ENCODE measurements at regions not wholly inside any gene's neighbourhood (a gene's known extent, or its start where the extent isn't known, plus 50 kb on each side); places are given as distances from the start of the nearest gene placed in this dataset.

GRCh38 chr5:85841653-85842052, 776.1 kb upstream of the COX7C start:
- Histone ChIP-seq H4K91ac (ENCODE audit: insufficient read length, low read depth, low read length) (no peak overlapping the region), H2AK5ac (ENCODE audit: insufficient read length, low read length) (no peak overlapping the region), H3K4me1 (ENCODE audit: insufficient read depth, low read length) (no peaks in the 10 kb centered on the region), H3K79me1 (ENCODE audit: insufficient read depth, low read depth, low read length, poor library complexity, severe bottlenecking) (no peaks in the 10 kb centered on the region), H3K9ac (ENCODE audit: extremely low read depth, insufficient read length, low read length) (no peak overlapping the region), H4K20me1 (ENCODE audit: control insufficient read depth, insufficient read depth, insufficient read length) (no peaks in the 10 kb centered on the region), H3K14ac (ENCODE audit: insufficient read depth, low read length) (no peak overlapping the region), H3K23me2 (ENCODE audit: insufficient read length, low read depth, low read length, poor library complexity, severe bottlenecking) (no peaks in the 10 kb centered on the region), H2BK5ac (ENCODE audit: insufficient read length, low read length) (no peak overlapping the region), H3K18ac (ENCODE audit: insufficient read length, low read depth, low read length) (no peak overlapping the region), H3K4ac (ENCODE audit: low read depth, low read length) (no peak overlapping the region), H3K79me2 (ENCODE audit: insufficient read depth, low read length) (no peaks in the 10 kb centered on the region), H3K23ac (ENCODE audit: insufficient read length, low read depth, low read length) (no peak overlapping the region), H3K56ac (ENCODE audit: insufficient read length, low read depth, low read length) (no peak overlapping the region), H3T11ph (ENCODE audit: low read length) (no peak overlapping the region), H4K8ac (replicated peaks; ENCODE audit: insufficient read length, low read depth, low read length) (no peak overlapping the region), H2BK12ac (ENCODE audit: insufficient read length, low read depth, low read length) (no peak overlapping the region), H3K4me2 (ENCODE audit: insufficient read depth, insufficient read length, low read length) (no peak overlapping the region), H2AFZ (ENCODE audit: low read length) (no peak overlapping the region), H3K27ac (ENCODE audit: insufficient read length, low read depth, low read length) (no peak overlapping the region), H3K9me3 (ENCODE audit: control insufficient read depth, low read depth, low read length) (no peaks in the 10 kb centered on the region), H2BK15ac (ENCODE audit: low read depth, low read length) (no peak overlapping the region), H3K27me3 (ENCODE audit: insufficient read depth, low read length) (no peaks in the 10 kb centered on the region), H2BK120ac (ENCODE audit: low read depth, low read length, poor library complexity, severe bottlenecking) (no peak overlapping the region), H4K5ac (ENCODE audit: insufficient read length, low read depth, low read length) (no peak overlapping the region), H2BK20ac (ENCODE audit: low read depth, low read length, poor library complexity, severe bottlenecking) (no peak overlapping the region)
- Mint-ChIP-seq H3K9me3 (peaks cover 0 to 6% of the 10 kb centered on the region in 2 experiments; a peak in 2 of 5 replicates), H3K27me3 (ENCODE audit: low read depth) (no peaks in the 10 kb centered on the region), H3K4me1 (peaks cover 5 to 17% of the 10 kb centered on the region in 2 experiments; a peak in 3 of 4 replicates), H3K27ac (no peak overlapping the region), H3K36me3 (ENCODE audit: insufficient read depth in 1 of 3, low read depth in 3 of 3) (no peaks in the 10 kb centered on the region; a peak in 2 of 7 replicates), H3K4me3 (no peak overlapping the region)
- DNase-seq, result no peak
- no peak for TF ChIP-seq CTCF (conservative IDR thresholded peaks at IDR 0.05)
- WGBS (ENCODE audit: extremely low coverage, insufficient read length, low lambda C conversion rate), result no CpG with 5 or more reads among the region's 2 CpGs

Measured in H9 (cell line).